ENCODE measurements at regions not wholly inside any gene's neighbourhood (a gene's known extent, or its start where the extent isn't known, plus 50 kb on each side); places are given as distances from the start of the nearest gene placed in this dataset.
"Not testable (repeated sequence)": the region's sequence is repeated elsewhere in the genome, so short reads cannot be mapped to it uniquely, and the experiment has no call there.

DNA sequence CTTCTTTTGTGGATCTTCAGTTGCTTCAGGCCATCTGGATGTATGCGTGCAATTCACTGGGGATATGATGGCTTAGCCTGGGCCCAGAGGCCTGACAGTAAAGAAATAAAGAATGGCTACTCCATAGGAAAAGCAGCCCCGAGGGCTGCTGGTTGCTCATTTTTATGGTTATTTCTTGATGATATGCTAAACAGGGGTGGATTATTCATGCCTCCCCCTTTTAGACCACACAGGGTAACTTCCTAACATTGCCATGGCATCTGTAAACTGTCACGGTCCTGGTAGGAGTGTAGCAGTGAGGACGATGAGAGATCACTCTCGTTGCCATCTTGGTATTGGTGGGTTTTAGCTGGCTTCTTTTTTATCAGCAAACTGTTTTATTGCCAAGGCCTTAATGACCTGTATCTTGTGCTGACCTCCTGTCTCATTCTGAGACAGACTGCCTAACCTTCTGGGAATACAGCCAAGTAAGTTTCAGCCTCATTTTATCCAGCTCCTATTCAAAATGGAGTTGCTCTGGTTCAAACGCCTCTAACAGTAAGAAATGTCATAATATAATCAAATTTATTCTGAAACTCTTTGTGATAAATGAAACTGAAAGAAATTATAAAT is 60.5 kb downstream of the DSEL start:
- intact Hi-C loops (cut with DNase I) = no loop called here
- DNase-seq (ENCODE audit: low spot score) = no peak

- DNase-seq (ENCODE audit: low spot score) = no peak
- intact Hi-C loops (cut with DNase I) = no loop called here
These were observed 62.6 kb downstream of the DSEL start for GRCh38 chr18:67453901-67454300.

GRCh38 chr18:67451960-67452359 is 64.6 kb downstream of the DSEL start:
- intact Hi-C loops (cut with DNase I) = no loop called here
- DNase-seq (ENCODE audit: low spot score) = no peak

- intact Hi-C loops (cut with DNase I); DNase-seq (ENCODE audit: low spot score): not testable (repeated sequence)
These were observed 65.4 kb downstream of the DSEL start for GRCh38 chr18:67451101-67451500.

DNA sequence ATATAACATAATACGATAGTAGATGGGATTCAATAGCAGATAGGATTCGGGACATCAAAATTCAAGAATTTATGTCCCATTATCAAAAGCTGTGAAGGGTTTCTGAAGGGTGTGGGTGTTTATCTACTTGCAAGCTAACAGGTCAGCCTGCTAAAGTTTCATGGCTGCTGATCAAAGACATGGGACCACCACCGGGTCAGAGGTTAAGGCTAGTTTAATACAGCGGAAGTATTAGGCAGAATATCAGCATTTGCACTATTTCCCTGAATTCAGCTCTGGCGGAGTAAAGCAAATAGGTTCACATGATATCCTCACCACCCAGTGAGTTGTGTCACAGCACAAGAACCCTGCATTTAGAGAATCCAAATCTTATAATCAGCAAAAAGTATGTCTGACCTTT is 82.5 kb downstream of the DSEL start:
- intact Hi-C loops (cut with DNase I) = no loop called here
- no peak for DNase-seq (ENCODE audit: low spot score)

DNA sequence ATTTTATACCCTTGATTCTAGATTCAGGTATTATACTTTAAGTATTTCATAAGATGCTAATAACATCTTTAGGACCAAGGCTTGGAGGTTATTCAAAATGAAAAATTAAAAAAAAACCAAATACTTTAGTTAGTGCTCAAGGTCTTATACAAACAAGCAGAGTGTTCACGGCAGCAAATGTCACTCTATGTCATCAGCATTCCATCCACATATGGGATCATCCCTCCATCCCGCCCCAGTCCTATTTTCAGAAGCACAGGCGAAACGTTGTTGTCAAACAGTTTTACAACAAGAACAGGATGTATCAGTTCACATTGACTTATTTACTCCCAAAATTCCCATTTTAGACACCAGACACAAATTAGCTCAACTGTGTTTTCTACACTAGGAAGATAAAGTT is 83.7 kb downstream of the DSEL start:
- intact Hi-C loops (cut with DNase I) = no loop called here
- DNase-seq (ENCODE audit: low spot score) = no peak

DNA sequence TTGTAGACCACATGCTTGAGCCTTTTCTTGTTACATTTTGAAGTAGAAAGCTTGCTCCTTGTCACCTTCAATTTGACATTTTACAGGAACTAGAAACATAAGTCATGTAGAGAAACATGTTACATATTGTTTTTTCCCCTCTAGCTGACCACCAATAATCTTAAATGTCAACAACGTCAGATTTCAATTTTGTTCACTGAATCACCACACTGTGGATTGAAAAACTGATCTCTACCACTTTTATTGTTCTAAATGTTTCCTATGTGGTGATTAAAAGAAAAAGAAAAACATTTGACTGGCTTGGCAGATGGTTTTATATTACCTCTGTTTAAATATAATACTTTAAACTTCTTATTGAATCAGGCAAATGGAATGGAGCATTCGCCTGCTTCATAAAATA is 87.7 kb downstream of the DSEL start:
- DNase-seq (ENCODE audit: low spot score) = no peak
- intact Hi-C loops (cut with DNase I) = no loop called here

- DNase-seq (ENCODE audit: low spot score) = no peak
- intact Hi-C loops (cut with DNase I) = no loop called here
These were observed 88.4 kb downstream of the DSEL start for GRCh38 chr18:67428158-67428557.

- no peak for DNase-seq (ENCODE audit: low spot score)
- intact Hi-C loops (cut with DNase I) = no loop called here
These were observed 90.0 kb downstream of the DSEL start for GRCh38 chr18:67426486-67426885.

DNA sequence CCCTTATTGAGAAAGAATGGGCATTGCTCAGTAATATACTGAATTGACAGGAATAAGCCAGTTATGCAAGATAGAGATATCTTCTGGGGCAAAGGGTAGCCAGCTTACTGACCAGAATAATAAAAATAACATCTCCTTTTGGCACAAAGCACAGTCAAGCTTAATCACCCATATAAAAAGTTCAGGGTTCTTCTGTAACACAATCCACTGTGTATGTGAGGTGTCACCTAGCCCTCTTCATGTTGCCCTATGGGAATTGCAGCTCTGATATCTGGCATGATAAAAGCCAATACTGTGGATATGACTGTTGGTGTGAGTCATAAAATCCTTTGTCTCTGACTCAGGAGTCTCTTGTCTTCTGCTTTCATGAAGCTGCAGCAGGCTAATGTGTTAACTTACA is 90.8 kb downstream of the DSEL start:
- intact Hi-C loops (cut with DNase I) = no loop called here
- no peak for DNase-seq (ENCODE audit: low spot score)

GRCh38 chr18:67421651-67422050 is 94.9 kb downstream of the DSEL start:
- DNase-seq (ENCODE audit: low spot score) = no peak
- intact Hi-C loops (cut with DNase I) = no loop called here

DNA sequence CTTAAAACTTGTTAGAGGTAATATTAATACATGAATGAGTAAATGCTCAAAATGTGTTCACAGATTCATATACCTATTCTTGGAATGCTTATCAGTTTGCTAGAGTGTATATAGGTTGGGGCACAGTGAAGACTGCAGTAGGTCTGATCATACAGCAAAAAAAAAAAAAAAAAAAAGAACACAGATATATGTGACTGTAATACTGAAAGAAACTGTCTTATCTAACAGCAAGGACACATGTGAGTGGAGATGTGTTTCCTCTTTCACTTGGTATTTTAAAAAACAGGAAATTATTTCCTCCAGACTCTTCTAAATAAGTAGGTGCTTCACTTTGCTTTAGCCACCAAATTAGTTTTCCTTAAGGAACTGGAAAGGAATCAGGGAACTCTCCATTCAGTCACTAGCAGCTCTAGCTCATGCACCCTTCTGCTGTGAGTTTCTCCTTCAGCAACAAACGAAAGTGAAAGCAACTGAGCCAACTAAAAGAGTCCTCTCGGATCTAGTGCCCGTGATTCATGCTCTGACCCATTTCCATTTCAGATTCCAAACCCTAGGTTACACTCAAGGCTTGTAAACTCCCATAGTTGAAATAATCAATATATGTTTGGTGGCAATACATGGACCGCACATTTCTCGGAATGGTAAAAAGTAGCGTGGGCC is 98.5 kb downstream of the DSEL start:
- intact Hi-C loops (cut with DNase I) = no loop called here
- no peak for DNase-seq (ENCODE audit: low spot score)

- intact Hi-C loops (cut with DNase I) = no loop called here
- DNase-seq (ENCODE audit: low spot score) = no peak
These were observed 105.4 kb downstream of the DSEL start for GRCh38 chr18:67411116-67411515.

GRCh38 chr18:67410075-67411070 is 106.1 kb downstream of the DSEL start:
- DNase-seq (ENCODE audit: low spot score) = no peak
- intact Hi-C loops (cut with DNase I) = no loop called here

- intact Hi-C loops (cut with DNase I) = no loop called here
- no peak for DNase-seq (ENCODE audit: low spot score)
These were observed 108.3 kb downstream of the DSEL start for GRCh38 chr18:67408240-67408639.

- no peak for DNase-seq (ENCODE audit: low spot score)
- intact Hi-C loops (cut with DNase I) = no loop called here
These were observed 109.8 kb downstream of the DSEL start for GRCh38 chr18:67406714-67407113.

DNA sequence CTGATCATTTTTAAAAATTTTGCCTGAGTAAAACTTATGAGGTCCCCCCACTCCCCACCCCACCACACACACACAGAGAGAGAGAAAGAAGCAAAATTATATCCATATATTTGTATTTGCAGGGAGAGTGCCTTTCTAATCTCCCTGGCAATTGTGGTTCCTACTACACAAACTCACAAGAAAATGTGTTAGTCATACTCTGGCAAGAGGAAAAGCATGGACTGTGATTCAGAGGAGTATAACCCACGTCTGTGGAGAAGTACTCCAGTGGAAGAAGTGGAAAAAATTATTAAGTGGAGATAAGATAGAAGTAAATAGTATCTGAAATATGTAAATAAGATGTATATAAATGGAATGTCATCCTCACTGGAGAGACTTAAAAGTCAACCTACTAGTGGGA is 114.0 kb downstream of the DSEL start:
- intact Hi-C loops (cut with DNase I) = no loop called here
- DNase-seq (ENCODE audit: low spot score) = no peak

- DNase-seq (ENCODE audit: low spot score) = no peak
- intact Hi-C loops (cut with DNase I) = no loop called here
These were observed 115.9 kb downstream of the DSEL start for GRCh38 chr18:67400502-67401117.

DNA sequence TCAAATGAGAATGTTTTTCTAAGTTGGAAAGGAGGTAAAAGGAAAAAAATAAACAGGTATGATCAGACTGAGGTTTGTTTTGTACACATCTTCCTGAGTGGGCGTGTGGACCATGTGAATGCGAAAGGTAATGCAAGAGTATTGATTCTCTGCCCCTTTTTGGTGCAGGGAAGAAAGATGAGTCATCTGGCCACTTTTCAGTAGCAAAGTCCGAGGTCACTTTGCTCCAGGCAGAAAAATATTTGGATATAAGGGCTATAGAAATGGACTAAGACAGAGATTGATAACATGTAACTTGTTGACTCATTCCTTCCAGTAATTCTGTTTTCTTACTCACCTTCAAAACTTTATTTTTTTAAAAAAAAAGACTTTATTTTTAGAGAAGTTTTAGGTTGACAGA is 130.5 kb downstream of the DSEL start:
- no peak for DNase-seq (ENCODE audit: low spot score)
- intact Hi-C loops (cut with DNase I) = no loop called here

- no peak for DNase-seq (ENCODE audit: low spot score)
- intact Hi-C loops (cut with DNase I) = no loop called here
These were observed 131.1 kb downstream of the DSEL start for GRCh38 chr18:67385455-67385854.

All from cardiac septum (tissue), 1 donor.